AG09319 (cell line): ENCODE measurements at regions not wholly inside any gene's neighbourhood (a gene's known extent, or its start where the extent isn't known, plus 50 kb on each side); places are given as distances from the start of the nearest gene placed in this dataset.

Experiments
- DNase-seq: peaks from one replicate; pipeline ENCODE4 v3.0.0-alpha.2; 2010; ENCODE audit warnings: low read depth; ENCODE audit errors: extremely low read depth
- CTCF ChIP-seq: IDR thresholded peaks from 2 replicates; pipeline ENCODE4 v1.5.1; 2011; ENCODE audit warnings: low read depth, mild to moderate bottlenecking, inconsistent platforms, low read length, moderate library complexity

DNA sequence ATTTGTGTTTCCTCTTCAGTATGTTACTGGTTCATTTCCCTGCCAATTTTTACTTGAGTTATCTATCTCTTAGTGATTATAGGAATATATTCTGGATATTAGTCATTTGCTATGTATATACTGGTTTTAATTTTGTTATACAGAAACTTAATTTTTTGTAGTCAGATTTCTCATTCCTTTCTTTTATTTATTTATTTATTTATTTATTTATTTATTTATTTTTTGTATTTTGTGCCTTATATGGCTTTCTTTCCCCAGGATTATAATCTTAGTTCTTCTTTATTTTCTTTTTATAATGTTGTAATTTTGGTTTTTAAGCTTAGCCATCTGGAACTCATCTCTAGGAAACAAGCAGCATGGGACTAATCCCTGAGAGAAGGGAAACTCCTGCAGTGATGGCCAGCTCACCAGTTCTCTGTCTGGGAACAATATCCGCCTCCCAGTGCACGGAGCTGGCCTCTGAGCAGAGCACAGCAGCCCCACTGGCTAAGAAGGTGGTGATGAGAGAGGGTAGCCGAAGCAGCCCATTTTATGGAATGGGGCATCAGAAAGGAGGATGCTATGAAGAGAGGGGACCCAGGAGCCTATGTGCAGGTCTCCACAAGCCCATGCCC, 54.5 kb upstream of the ADORA2B start:
- DNase-seq: no peak
- no peak for TF ChIP-seq CTCF

GRCh38 chr17:15891318-15891717, 53.6 kb upstream of the ADORA2B start:
- no peak for DNase-seq
- no peak for TF ChIP-seq CTCF

DNA sequence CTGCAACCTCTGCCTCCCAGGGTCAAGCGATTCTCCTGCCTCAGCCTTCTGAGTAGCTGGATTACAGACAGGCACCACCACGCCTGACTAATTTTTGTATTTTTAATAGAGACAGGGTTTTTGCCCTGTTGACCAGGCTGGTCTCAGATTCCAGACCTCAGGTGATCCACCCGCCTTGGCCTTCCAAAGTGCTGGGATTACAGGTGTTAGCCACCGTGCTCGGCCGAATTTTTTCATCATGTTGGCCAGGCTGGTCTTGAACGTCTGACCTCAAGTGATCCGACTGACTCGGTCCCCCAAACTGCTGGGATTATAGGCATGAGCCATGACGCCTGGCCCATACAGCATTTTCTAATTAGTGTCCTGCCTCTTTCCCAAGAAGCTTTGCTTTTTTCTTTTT, 52.7 kb upstream of the ADORA2B start:
- TF ChIP-seq CTCF: no peak
- DNase-seq: no peak

DNA sequence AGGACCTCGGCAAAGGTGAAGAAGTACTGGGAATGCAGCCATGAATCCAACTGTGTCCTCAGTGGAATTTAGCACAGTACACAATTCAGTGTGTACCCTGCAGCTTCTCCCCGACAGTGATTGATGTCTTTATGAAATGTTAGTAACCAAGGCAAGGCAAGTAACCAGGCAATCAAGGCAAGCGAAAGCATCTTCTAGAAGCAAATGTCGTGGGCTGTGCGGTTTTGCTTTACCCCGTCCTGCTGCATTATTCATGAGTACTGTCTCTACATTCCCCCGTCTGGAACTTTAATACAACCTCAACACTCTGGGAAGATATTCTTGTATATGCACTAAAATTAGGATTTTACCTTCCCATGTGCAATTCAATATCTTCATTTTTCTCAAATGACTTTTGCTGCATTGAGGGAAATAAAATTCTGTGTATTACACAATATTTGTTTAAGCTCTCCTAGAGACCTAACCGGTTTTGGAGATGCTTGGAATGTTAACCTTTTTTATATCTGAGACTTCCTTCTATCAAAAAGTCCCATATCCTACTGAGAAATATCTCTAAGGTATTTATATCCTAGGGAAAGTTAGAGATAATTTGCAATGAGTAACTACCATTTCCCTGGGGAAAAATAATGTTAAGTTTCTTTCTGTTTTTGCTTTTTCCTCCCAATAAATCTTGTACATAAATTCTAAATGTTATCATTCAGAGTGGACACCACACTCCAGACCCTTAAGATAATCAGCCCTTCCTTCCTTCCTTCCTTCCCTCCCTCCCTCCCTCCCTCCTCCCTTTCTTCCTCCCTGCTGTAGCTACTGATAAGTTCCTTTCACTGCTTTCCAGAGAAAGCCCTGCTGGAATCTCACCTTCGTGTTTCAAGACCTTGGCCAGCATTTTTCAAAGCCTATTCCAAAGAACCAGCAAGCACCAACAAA, 51.9 kb upstream of the ADORA2B start:
- DNase-seq: no peak
- TF ChIP-seq CTCF: no peak

DNA sequence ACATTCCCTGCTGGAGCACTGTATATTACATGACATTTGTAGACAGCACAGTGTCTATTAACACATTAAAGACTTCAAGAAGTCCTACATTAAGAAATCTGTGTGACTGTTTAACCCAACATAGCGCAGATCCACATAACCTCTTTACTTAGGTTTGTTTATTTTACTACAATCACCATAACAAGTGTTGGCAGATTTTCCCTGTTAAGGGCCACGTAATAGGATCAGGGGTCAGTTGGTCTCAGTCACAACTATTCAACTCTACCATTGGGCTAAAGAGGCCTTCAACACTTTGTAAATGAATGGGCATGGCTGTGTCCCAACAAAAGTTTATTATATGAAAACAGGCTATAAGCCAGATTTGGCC, 51.3 kb upstream of the ADORA2B start:
- no peak for TF ChIP-seq CTCF

GRCh38 chr17:15894258-15894657, 50.7 kb upstream of the ADORA2B start:
- no peak for TF ChIP-seq CTCF
- DNase-seq: no peak

More for the DNA sequence above, 51.3 kb upstream of the ADORA2B start:
- no peak for DNase-seq
